GM12891 (cell line): ENCODE measurements at regions not wholly inside any gene's neighbourhood (a gene's known extent, or its start where the extent isn't known, plus 50 kb on each side); places are given as distances from the start of the nearest gene placed in this dataset.

Experiments used
- DNase-seq: peaks from one replicate; pipeline ENCODE4 v3.0.0; 2011; ENCODE audit warnings: low spot score; ENCODE audit not compliant: insufficient read length
- FAIRE-seq: peaks from 2 replicates; lab custom pipeline; 2011; peaks lifted over from hg19 to GRCh38; lab: Jason Lieb, UNC
- PAX5 ChIP-seq: IDR thresholded peaks from 2 replicates; pipeline ENCODE4 v1.6.1; 2011; ENCODE audit warnings: low read length, moderate library complexity, mild to moderate bottlenecking; ENCODE audit not compliant: insufficient read depth, severe bottlenecking
- POLR2A ChIP-seq: IDR thresholded peaks from 2 replicates; pipeline ENCODE4 v1.6.1; 2011; ENCODE audit warnings: low read depth, low read length, control low read depth
- POLR2AphosphoS5 ChIP-seq: IDR thresholded peaks from 2 replicates; pipeline ENCODE4 v1.6.1; 2011; ENCODE audit warnings: low read depth, low read length, control low read depth
- POU2F2 ChIP-seq: IDR thresholded peaks from 2 replicates; pipeline ENCODE4 v1.6.1; 2011; ENCODE audit warnings: low read depth, mild to moderate bottlenecking, control low read depth, low read length, moderate library complexity
- SPI1 ChIP-seq: IDR thresholded peaks from 2 replicates; pipeline ENCODE4 v1.6.1; 2011; ENCODE audit warnings: low read depth, low read length, control low read depth
- TAF1 ChIP-seq: IDR thresholded peaks from 2 replicates; pipeline ENCODE4 v1.6.1; 2011; ENCODE audit warnings: low read depth, low read length, control low read depth

DNA sequence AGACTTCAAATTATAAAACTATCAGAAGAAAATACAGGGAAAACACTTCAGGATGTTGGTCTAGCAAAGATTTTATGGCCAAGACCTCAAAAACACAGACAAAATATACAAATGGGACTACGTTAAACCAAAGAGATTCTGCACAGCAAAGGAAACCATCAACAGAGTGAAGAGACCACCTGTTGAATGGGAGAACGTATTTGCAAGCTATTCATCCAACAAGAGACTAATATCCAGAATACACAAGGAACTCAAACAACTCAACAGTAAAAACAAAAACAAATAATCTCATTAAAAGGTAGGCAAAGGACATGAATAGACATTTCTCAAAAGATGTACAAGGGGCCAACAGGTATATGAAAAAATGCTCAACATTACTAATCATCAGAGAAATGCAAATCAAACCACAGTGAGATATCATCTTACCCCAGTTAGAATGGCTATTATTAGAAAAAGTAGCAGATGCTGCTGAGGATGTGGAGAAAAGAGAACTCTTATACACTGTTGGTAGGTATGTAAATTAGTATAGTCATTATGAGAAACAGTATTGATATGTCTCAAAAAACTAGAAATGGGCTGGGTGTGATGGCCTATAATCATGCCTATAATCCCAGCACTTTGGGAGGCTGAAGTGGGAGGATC is 112.6 kb downstream of the LRIG2 start:
- FAIRE-seq (no peak), DNase-seq (no peak)
- TF ChIP-seq TAF1 (no peak), POU2F2 (peak; percentile 39; the same call in 1 of the 2 replicates)

DNA sequence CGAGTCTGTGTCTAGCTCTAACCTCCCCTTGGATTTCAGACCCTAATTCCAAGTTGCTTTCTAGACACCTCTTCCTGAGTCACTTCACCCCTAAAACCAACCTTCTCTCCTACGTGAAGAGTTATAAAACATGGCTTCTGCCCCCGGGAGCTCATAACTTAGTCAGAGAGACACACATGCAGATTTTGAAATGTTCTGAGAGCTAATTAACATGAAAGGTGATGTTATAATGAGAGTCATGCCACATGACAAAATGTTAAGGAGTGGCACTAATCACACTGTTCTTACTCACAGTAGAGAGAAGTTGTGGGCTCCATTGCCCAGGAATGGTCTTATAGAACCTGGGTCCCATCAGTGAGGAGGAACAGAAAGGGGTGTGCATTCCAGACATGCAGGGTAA is 117.1 kb downstream of the LRIG2 start:
- DNase-seq (no peak), FAIRE-seq (no peak)
- TF ChIP-seq POLR2AphosphoS5 (no peak), TAF1 (no peak), PAX5 (no peak), POLR2A (no peak), POU2F2 (no peak), SPI1 (no peak)

DNA sequence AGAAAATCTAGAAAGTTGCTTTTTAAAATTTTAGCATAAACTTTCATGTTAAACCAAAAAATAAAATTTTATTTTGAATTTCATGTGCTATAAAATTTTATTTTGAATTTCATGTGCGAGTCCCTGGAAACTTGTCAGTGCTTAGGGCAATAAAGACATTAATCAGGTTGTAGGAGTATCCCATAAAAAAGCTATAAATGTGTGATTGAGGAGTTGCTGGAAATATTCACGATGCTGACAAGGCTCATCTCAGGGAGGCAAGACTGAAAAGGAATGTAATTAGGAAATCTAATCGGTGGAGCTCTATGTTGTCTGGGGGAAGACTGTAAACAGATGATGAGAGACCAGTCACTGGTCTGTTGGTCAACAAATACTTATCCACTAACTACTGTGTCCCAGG is 117.9 kb downstream of the LRIG2 start:
- FAIRE-seq: no peak
- TF ChIP-seq TAF1 (no peak), POLR2AphosphoS5 (no peak), POU2F2 (no peak), POLR2A (no peak), SPI1 (no peak), PAX5 (no peak)
- no peak for DNase-seq

DNA sequence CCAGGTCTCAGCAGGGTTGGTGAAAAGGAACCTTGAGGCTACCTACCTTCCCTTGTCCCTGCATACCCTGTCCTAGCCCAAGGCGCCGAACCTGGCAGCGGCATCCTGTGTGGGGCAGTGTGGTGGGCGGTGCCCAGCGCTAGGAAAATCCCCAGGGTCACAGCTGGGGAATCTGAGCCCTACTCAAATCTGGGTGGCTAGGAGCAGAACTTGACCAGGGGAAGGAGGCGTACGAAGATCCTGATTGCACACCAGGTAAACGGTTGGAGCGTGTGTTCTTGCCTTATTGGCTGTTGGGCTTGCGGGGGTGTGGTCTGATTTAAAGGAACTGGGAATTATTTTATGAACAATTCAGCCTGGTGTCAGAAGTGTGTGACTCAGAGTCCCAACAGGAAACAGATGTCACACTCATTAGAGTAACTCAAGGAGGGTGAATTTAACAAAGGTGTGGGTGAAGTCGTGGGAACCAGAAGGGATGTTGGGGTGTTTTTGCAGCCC is 118.6 kb downstream of the LRIG2 start:
- DNase-seq (no peak), FAIRE-seq (no peak)
- TF ChIP-seq PAX5: no peak
- TF ChIP-seq SPI1: peak; percentile 68
- no peak for TF ChIP-seq TAF1

DNA sequence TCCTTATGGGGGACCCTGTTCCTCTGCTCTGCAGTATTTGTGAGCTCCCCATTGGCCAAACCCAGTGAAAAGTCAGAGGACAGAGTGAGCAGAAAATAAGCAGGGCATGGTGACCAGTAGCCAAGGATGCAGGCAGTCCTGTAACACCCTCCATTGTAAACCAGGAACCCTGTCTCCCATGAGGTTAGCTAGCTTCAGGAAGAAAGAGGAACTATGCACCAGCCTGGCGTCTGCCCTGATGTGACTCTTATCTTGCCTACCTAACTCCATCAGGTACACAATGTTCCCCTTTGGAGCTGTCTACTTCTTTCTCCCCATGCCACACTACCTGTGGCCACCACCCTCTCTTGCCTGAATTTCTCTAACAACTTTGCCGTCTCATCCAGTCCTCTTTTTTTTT is 119.2 kb downstream of the LRIG2 start:
- FAIRE-seq (no peak), DNase-seq (no peak)
- TF ChIP-seq TAF1 (no peak), POLR2A (no peak), POU2F2 (no peak), SPI1 (no peak)

DNA sequence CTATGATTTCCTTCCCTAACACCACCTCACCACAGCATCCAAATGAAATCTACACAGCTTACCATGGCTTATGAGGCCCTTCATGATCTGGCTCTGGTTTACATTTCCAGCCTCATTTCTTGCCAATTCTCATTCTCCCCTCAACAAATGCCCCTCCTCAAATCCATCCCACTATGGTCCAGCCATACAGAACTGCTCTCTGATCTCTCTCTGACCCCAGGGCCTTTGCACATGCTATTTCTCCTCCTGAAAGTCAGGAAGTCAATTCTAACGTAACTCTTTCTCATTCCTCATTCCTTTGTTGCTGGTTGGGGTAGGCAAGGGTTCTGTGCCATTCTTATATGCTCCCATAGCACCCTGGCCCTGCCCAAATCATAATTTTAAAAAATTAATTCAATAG is 120.0 kb downstream of the LRIG2 start:
- no peak for FAIRE-seq
- no peak for TF ChIP-seq PAX5

DNA sequence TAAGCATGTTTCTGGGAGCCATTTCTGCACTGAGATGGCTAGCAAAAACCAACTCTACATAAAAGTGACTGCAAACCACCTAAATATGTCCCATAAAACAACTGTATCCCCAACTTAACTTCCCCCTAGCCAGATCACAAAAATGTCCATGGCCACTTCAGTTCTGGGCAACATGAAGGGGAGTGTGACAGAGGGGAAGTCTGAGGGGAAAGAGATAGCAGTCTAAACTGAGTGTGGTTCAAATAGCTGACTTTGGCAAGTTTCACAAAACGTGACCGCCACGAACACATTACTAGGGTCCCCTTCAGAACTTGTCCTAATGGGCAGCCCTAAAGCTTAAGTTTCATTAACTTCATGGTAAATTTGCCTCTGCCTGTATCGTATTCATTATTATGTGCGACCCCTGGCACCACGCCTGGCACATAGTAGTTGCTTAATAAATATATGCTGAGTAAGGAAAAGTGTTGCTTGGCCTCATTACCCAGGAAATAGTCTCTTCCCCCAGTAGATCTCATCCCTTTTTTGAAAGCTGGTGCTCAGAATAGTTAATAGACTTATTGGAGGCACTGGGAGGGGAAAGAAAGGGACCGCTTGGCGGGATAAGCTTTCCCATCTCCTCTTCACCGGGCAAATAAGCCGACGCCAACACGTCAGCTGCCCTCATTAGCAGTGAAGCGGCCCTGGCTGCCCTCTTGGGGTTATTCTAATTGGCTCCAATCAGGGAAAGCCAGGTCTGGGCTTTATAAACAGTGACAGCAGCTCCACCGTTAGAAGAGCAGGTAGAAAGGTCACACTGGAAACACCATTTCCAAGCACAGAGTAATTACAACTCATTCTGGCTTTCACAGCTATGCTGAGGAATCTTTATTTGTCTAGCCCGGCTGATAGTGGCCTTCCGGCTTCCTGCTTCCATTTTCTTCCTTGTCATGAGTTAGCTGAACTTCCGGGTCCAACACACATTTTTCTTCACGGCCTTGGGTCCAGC is 122.1 kb downstream of the LRIG2 start:
- TF ChIP-seq PAX5 (no peak), POU2F2 (no peak), POLR2AphosphoS5 (no peak), TAF1 (no peak), SPI1 (no peak), POLR2A (no peak)
- DNase-seq (no peak), FAIRE-seq (no peak)

More for the DNA sequence above, 120.0 kb downstream of the LRIG2 start:
- no peak for DNase-seq

DNA sequence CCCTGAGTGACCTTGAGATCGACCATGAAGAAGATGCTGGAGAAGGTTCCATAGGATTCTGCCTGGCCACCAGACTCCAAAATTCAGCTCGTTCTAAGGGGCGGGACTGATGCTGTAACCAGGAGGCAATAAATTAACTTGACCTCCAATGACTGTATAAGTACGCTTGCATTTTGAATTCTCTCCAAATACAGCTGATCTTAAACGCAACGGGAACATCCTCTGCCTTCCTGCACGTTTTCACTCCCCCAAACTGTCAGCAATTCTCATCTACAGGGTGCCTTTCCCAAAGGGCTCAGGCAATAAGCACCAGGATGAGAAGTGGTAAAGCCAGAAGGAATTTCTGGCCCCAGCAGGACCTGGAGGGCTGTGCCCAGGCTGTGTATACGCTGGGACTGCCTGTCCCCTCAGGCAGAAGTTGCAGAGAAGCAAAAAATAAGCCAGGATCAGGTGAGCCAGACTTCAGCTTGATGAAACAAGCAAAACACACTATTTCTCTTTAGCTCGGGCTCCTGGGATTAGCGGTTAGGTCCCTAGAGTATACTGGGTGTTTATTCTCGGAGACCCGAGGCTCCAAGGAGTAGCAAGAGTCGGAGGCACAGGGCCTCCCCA is 124.8 kb downstream of the LRIG2 start:
- FAIRE-seq: no peak
- no peak for DNase-seq
- TF ChIP-seq PAX5: no peak

DNA sequence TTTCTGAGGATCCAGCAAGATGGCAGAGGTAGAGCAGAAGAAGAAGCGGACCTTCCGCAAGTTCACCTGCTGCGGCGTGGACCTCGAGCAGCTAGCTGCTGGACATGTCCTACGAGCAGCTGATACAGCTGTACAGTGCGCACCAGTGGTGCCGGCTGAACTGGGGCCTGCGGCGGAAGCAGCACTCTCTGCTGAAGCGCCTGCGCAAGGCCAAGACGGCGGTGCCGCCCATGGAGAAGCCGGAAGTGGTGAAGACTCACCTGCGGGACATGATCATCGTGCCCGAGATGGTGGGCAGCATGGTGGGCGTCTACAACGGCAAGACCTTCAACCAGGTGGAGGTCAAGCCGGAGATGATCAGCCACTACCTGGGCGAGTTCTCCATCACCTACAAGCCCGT is 125.8 kb downstream of the LRIG2 start:
- DNase-seq (no peak), FAIRE-seq (no peak)
- no peak for TF ChIP-seq TAF1
- TF ChIP-seq POU2F2: no peak
- TF ChIP-seq POLR2AphosphoS5: no peak
- no peak for TF ChIP-seq POLR2A
- no peak for TF ChIP-seq SPI1

DNA sequence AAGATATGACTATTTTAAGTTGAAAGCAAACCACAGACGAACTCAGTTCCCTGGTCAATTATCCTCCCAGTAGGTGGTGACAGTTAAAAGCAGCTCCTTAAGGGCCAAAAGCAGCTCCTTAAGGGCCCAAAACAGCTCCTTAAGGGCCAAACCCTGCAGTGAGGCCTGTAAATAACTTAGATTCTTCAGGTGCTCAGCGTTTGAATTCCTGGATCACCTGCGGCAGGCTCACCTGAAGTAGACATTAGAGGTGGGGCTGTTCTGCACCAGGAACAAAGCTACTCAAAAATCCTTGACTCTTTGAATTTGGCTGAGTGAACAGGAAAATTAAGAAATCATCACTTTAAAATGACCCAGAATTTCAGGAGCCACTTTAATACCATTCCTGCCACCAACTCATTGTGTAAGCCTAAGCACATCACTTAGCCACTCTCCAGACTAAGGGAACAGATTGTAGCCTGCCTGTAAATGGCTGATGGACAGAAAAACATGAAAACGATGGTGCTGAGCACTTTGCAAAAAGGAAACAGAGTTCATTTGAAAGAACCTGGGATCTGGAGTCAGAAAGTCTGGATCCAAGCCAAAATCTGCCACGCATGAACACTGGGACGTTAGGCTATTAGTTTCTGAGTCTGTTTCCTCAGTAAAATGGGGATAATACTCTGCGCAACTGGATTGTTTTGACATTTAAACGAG is 126.9 kb downstream of the LRIG2 start:
- FAIRE-seq: no peak
- TF ChIP-seq POLR2AphosphoS5 (no peak), POLR2A (no peak), PAX5 (no peak), POU2F2 (no peak), TAF1 (no peak), SPI1 (no peak)
- DNase-seq: no peak
